HepG2 (cell line): ENCODE measurements at regions not wholly inside any gene's neighbourhood (a gene's known extent, or its start where the extent isn't known, plus 50 kb on each side); places are given as distances from the start of the nearest gene placed in this dataset.

Experiments
- CBFB ChIP-seq: sonication (generic); formaldehyde crosslinking; IDR thresholded peaks from 2 replicates; pipeline ENCODE4 v1.4.0; 2020; ENCODE audit warnings: missing genetic modification reagents
- CREB3 ChIP-seq: sonication (generic); formaldehyde crosslinking; IDR thresholded peaks from 2 replicates; pipeline ENCODE4 v1.5.0; 2020; ENCODE audit warnings: missing genetic modification reagents
- MIER3 ChIP-seq: IDR thresholded peaks from 2 replicates; pipeline ENCODE4 v1.6.1; 2016; ENCODE audit warnings: missing compliant biosample characterization, borderline replicate concordance
- MIXL1 ChIP-seq: IDR thresholded peaks from 2 replicates; pipeline ENCODE4 v1.6.1; 2016
- PTBP1 ChIP-seq: fragments of 200-400 bp; formaldehyde crosslinking; IDR thresholded peaks from 2 replicates; pipeline ENCODE4 v1.6.1; 2018; ENCODE audit warnings: low read length, low read depth; ENCODE audit not compliant: poor library complexity, severe bottlenecking
- RARG ChIP-seq: sonication (generic); formaldehyde crosslinking; IDR thresholded peaks from 2 replicates; pipeline ENCODE4 v1.4.0; 2020; ENCODE audit warnings: low read depth, mild to moderate bottlenecking, missing genetic modification reagents
- RCOR2 ChIP-seq: IDR thresholded peaks from 2 replicates; pipeline ENCODE4 v1.6.1; 2016; ENCODE audit warnings: missing biosample characterization, missing genetic modification reagents
- ZMYM3 ChIP-seq: sonication (generic); formaldehyde crosslinking; IDR thresholded peaks from 2 replicates; pipeline ENCODE4 v1.5.1; 2020; ENCODE audit warnings: mild to moderate bottlenecking, missing genetic modification reagents
- ZNF776 ChIP-seq: sonication (generic); formaldehyde crosslinking; IDR thresholded peaks from 2 replicates; pipeline ENCODE4 v1.4.0; 2020; ENCODE audit warnings: mild to moderate bottlenecking, missing genetic modification reagents
- ZNF841 ChIP-seq: sonication (generic); formaldehyde crosslinking; IDR thresholded peaks from 2 replicates; pipeline ENCODE4 v1.8.1; 2023; ENCODE audit warnings: missing genetic modification reagents, borderline replicate concordance
- TF ChIP-seq, protein P1 (sequence below): sonication (generic); formaldehyde crosslinking; IDR thresholded peaks from 2 replicates; pipeline ENCODE4 v1.5.0; 2020; ENCODE audit warnings: mild to moderate bottlenecking, missing genetic modification reagents
- TF ChIP-seq, protein P2 (sequence below): sonication (generic); formaldehyde crosslinking; IDR thresholded peaks from 2 replicates; pipeline ENCODE4 v1.5.1; 2020; ENCODE audit warnings: missing genetic modification reagents, mild to moderate bottlenecking, borderline replicate concordance
- TF ChIP-seq, protein P3 (sequence below), 2 experiments: sonication (generic) in 1 of 2; formaldehyde crosslinking in 1 of 2; IDR thresholded peaks; 2 replicates each; pipeline versions ENCODE4 v1.6.1 to v1.9.0; 2014 to 2022; ENCODE audit warnings: antibody characterized with exemption in 1 of 2, borderline replicate concordance in 1 of 2, inconsistent platforms in 1 of 2, low read depth in 1 of 2, missing genetic modification reagents in 1 of 2

DNA sequence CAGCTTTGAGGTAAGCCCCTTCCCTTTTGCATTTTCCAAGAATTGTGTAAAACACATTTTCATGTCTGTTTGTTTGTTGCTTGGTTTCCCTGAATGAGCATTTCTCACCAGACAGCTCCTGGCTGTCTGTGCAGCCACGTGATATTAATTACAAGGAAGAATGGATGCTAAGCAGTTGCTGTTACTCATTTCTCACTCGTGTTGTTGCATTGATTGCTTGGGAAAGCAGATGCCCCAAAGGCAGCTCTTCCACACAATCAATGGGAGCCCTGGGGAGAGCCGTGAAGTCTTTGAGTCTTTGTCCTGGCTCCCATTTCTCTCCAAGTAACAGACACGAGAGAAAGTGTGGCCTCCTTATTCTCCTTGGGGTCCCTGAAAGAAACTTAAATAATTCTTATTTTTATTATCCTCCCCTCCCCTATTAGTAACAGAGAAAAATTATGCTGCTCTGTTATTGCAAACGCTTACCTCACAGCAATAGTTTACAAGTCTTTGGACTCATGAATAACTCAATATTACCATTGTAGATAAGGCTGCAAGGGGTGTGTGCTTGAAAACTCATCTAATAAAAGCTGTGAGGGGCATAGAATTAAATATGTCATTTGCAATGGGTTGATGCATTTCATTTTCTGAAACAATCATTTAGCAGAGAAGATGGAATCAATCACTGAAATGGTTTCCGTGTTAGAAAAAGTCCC is 127.7 kb upstream of the CAMK1G start (continued):
- TF ChIP-seq, protein P1, sequence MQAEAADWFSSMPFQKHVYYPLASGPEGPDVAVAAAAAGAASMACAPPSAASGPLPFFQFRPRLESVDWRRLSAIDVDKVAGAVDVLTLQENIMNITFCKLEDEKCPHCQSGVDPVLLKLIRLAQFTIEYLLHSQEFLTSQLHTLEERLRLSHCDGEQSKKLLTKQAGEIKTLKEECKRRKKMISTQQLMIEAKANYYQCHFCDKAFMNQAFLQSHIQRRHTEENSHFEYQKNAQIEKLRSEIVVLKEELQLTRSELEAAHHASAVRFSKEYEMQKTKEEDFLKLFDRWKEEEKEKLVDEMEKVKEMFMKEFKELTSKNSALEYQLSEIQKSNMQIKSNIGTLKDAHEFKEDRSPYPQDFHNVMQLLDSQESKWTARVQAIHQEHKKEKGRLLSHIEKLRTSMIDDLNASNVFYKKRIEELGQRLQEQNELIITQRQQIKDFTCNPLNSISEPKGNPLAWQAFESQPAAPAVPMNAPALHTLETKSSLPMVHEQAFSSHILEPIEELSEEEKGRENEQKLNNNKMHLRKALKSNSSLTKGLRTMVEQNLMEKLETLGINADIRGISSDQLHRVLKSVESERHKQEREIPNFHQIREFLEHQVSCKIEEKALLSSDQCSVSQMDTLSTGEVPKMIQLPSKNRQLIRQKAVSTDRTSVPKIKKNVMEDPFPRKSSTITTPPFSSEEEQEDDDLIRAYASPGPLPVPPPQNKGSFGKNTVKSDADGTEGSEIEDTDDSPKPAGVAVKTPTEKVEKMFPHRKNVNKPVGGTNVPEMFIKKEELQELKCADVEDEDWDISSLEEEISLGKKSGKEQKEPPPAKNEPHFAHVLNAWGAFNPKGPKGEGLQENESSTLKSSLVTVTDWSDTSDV (CRISPR knock-in tag): no peak
- TF ChIP-seq PTBP1: no peak
- no peak for TF ChIP-seq CBFB
- TF ChIP-seq CREB3 (CRISPR knock-in tag): no peak
- no peak for TF ChIP-seq ZNF776 (CRISPR knock-in tag)
- TF ChIP-seq RCOR2: no peak
- no peak for TF ChIP-seq RARG (CRISPR knock-in tag)
- TF ChIP-seq MIXL1 (CRISPR knock-in tag): no peak
- TF ChIP-seq, protein P2, sequence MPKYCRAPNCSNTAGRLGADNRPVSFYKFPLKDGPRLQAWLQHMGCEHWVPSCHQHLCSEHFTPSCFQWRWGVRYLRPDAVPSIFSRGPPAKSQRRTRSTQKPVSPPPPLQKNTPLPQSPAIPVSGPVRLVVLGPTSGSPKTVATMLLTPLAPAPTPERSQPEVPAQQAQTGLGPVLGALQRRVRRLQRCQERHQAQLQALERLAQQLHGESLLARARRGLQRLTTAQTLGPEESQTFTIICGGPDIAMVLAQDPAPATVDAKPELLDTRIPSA: no peak
- no peak for TF ChIP-seq ZNF841 (CRISPR knock-in tag)
- TF ChIP-seq MIER3: no peak
- no peak for TF ChIP-seq ZMYM3 (CRISPR knock-in tag)
- TF ChIP-seq, protein P3, sequence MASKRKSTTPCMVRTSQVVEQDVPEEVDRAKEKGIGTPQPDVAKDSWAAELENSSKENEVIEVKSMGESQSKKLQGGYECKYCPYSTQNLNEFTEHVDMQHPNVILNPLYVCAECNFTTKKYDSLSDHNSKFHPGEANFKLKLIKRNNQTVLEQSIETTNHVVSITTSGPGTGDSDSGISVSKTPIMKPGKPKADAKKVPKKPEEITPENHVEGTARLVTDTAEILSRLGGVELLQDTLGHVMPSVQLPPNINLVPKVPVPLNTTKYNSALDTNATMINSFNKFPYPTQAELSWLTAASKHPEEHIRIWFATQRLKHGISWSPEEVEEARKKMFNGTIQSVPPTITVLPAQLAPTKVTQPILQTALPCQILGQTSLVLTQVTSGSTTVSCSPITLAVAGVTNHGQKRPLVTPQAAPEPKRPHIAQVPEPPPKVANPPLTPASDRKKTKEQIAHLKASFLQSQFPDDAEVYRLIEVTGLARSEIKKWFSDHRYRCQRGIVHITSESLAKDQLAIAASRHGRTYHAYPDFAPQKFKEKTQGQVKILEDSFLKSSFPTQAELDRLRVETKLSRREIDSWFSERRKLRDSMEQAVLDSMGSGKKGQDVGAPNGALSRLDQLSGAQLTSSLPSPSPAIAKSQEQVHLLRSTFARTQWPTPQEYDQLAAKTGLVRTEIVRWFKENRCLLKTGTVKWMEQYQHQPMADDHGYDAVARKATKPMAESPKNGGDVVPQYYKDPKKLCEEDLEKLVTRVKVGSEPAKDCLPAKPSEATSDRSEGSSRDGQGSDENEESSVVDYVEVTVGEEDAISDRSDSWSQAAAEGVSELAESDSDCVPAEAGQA (IDR thresholded peaks at IDR 0.05; ENCODE audit: low read depth): no peak
- TF ChIP-seq, protein P3 (CRISPR knock-in tag; IDR thresholded peaks at IDR 0.05; ENCODE audit: borderline replicate concordance): no peak
- TF ChIP-seq, all 625 proteins: peak for 0
